GM18951 (cell line): ENCODE measurements at regions not wholly inside any gene's neighbourhood (a gene's known extent, or its start where the extent isn't known, plus 50 kb on each side); places are given as distances from the start of the nearest gene placed in this dataset.
"Not testable (repeated sequence)": the region's sequence is repeated elsewhere in the genome, so short reads cannot be mapped to it uniquely, and the experiment has no call there.

ENCODE experiments used
- POLR2A ChIP-seq: IDR thresholded peaks from 4 replicates; pipeline ENCODE4 v1.6.1; 2011; ENCODE audit warnings: mild to moderate bottlenecking; ENCODE audit not compliant: insufficient read length, insufficient read depth; ENCODE audit errors: extremely low read depth
- in situ Hi-C: fragments of 300-500 bp; cut with MboI; formaldehyde crosslinking; loops from one replicate; pipeline ENCODE4 v1.12.0; 2022; ENCODE audit warnings: low sequenced_read_pairs, mixed read lengths, inconsistent platforms; ENCODE audit not compliant: unreplicated experiment

DNA sequence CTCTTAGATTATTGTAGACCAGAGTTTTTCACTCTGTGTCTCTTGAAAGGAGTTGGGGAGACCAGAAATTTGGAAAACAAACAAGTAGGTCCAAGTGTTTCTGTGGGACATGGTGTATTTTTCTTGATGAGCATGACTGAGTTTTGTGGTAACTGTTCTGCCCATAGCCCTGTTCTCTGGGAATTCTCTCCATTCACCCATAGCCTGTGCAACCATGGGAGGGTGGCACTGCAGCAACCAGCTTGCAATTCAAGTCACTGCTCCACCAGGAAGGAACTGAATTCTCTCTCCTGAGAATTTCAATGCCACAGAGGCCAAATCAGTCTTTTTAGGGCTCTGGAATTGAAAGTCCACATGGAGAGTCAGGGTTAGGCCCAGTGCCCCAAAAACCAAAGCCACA, 475.3 kb upstream of the TRPC7 start:
- in situ Hi-C loops, result no loop called here
- TF ChIP-seq POLR2A, result no peak

DNA sequence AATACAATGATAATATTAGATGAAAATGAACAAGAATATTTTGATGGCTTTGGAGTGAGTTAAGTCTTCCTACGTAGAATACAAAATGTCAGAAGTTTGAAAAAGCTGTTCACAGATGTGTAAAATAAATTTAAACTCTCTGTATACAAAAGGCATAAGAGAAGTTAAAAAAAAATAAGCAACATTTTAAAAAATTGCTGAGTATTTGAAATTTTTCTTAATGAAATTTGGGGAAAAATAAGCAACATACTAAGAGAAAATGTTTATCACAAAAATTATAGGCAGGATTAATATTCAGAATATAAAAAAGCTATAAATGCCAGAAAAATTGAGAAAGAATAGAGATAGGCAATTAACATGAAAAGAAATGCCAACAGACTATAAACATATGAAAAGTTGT, 470.7 kb upstream of the TRPC7 start:
- in situ Hi-C loops, result no loop called here
- TF ChIP-seq POLR2A, result no peak

DNA sequence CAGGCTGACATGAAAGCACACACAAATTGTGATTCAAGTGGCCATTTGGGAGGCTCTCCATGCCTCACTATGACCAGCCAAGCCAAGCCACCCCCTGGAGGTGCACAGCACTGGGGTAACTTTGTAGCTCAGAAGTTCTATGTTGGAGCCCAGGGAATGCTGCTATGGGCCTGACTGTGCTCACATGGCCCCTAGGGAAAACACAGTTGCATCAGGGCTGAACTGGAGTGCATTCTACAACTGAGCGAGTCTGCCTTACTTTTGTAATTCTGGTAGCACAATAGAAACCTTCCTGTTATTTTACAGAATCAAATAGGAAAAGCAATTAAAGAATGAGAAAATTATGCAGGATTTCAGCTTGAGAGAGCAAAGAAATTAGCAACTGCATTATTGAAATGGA, 455.5 kb upstream of the TRPC7 start:
- in situ Hi-C loops, result no loop called here
- TF ChIP-seq POLR2A, result no peak

DNA sequence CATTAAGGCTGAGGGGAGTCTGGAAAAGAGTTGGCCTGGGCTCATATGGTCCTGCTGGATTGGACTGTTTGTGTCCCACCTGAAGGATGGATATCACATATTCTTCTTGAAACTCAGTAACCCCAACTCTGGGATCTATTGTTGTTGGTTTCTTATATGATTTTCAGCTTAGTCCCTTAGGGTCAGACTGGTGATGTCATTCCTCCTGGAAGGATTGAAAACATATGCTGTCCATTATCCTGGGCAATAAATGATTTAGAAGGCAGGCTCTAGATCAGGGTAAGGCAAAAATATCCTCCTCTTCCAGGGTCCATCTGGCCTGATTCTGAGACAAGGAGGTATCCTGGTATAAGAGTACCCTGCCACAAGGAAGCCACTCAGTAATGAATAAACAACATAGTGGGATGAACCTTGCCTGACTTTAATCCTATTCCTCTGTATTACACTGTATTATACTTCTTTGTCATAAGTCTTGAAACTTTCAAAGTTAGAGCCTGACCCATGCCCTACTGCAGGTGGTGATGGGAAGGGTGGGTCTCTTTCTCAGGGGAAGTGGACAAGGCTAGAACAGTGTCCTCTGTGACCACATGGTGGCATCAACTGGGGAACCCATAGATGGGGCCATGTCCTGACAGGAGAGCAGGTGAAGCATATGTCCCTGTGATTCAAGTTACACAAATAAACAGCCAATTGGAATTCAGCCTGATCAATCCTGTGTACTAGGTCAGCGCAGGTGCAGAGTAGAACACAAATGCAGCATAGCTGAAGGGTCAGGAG, 454.4 kb upstream of the TRPC7 start:
- in situ Hi-C loops, result no loop called here

DNA sequence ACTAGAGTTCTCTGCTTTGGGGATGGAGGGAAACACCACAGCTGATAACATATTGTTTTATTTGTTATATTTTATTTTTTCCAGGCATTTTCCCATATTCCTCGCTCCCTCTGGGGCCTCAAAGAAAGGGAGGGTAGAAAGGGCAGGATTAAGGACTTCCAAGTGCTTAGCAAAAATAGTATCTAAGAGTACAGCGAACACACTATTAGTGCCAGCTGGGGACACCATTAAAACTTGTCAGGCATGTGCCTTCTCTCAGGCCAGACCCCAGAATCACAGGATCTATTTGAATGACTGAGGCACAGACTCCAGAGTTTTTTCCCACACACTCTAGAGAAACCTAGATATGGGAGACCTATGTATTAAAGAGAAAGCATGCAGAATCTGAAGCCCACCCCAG, 451.0 kb upstream of the TRPC7 start:
- in situ Hi-C loops, result no loop called here
- no peak for TF ChIP-seq POLR2A

More for the DNA sequence above, 454.4 kb upstream of the TRPC7 start:
- no peak for TF ChIP-seq POLR2A

DNA sequence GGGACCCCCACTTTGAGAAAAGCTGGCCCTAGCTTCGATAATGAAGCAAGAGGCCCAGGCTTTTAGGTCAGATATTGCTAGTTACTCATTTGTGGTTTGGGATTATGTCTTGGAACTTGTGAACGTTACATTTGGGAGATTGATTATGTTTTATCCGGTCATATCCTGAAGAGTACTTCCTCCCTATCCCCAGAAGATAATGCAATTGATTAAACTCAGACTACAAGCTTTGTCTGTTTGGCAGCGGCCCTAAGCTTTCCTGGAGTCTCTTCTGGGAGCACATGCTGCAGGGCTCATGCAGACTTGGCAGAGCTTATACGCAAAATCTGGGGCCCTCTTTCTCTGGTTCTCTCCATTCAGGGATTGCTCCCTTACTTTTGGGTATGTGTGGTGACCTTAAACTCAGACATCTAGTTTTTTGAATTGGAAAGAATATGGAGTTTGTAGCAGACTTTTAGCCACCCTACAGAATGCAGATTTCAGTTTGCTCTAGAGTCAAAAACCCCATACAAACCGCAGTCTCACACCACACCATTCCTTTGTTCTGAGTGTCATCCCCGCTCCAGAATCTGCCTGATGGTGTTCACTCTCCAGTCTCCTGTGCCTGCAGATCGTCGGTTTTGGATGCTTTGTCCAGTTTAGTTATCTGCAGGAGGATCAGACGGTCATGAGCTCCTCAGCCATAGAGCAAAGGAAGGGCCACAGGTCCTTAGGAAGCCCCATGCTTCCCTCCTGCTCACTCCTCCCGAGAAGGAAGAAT, 449.5 kb upstream of the TRPC7 start:
- no peak for TF ChIP-seq POLR2A
- in situ Hi-C loops, result no loop called here

DNA sequence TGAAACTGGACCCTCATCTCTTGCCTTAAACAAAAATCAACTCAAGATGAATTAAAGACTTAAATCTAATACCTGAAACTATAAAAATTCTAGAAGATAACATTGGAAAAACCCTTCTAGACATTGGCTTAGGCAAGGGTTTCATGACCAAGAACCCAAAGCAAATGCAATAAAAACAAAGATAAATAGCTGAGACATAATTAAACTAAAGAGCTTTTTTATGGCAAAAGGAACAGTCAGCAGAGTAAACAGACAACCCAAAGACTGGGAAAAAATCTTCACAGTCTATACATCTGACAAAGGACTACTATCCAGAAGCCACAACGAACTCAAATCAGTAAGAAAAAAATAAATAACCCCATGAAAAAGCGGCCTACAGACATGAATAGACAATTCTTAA, 446.9 kb upstream of the TRPC7 start:
- in situ Hi-C loops, result not testable (repeated sequence)

DNA sequence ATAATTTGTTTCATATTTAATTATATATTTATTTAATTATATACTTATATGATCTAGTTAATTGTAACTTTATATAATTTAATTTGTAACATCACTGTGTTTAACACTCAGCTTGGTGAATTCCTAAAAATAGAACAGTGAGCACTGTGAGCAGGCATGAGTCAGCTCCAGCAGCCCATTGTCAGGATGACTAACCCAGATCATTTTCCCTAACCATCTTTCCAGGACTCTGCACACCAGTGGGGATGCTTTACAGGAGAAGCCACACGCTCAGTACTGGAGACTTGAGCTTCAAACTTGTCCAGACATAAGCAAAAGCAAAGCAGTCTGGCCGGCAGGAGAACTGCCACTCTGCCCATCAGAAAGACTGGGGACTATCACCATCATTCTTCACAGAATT, 446.2 kb upstream of the TRPC7 start:
- in situ Hi-C loops, result no loop called here
- no peak for TF ChIP-seq POLR2A

DNA sequence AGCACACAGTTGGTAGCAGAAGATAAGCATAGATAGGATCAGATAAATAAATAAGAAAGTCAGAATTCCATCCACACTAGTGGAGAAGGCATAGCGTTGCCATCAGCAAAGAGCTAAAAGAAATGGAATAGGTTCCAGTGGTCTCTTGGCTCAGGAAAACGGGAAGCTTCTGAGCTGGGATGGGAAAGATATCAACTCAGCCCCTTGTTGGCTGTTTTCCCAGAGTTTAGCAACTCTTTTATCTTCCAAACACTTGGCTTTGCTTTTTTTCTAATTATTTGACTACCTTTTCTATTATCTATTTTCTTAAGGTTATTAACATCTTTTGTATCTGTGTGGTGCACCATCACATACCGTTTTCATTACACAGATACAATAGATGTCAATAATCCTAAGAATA, 445.7 kb upstream of the TRPC7 start:
- TF ChIP-seq POLR2A, result no peak
- in situ Hi-C loops, result no loop called here

DNA sequence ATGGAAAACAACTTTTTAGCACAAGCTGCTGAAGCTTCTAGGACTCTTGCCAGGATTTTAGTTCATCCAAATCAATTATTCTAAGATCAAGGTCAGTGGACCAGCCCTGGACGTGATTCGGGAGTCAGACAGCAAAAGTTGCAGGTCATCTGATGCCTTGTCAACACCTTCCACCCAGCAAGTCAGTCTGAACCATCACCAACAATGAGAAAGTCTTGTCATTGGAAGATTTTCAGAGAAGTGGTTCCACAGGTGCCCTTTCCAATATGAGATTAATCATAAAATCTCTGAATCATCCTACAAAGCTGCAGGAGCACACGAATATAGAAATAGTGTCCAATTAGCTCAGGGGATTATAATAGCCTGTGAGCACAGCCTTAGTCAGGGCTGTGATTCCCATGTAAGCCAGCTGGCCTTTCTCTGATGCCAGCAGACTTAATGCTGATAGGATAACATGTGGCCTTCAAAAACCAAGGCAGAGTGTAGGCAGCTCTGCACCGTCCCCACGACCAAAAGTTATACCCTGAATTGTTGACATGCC, 445.0 kb upstream of the TRPC7 start:
- TF ChIP-seq POLR2A, result no peak
- in situ Hi-C loops, result no loop called here

DNA sequence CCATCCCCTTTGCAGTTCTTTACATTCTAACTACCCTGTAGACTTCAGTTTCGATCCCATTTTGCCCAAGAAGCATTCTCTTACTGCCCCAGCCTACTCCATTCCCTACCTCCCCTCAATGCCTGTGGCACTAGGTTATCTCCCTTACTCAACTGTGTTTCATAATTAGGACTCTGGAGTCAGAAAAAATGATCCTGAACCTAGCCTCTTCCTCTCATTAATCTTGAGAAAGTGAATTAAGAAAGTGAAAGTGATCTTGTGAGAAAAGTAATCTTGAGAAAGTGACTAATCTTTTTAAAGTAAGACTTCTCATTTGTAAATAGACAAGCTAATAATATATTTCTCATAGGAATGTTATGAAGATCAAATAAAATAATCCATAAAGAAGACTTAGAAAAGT, 444.0 kb upstream of the TRPC7 start:
- in situ Hi-C loops, result no loop called here
- no peak for TF ChIP-seq POLR2A

DNA sequence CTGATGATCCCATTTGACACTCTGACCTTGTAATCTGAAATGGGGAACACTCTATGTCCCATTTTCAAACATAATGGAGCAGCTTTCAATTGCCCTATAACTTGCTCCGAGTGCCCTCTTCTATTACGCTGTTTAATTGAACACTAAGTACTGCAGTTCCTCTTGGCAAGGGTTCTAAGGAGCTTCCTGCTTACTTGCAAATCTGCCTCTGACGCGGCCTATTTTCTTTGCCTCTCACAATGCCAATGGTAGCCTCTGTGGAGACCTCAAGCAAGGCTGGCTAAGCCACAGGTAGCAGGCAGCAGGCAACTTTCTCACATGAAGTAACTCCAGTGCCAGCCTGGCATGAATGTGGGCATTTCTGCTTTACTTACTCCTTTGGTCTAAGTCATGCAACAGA, 443.4 kb upstream of the TRPC7 start:
- TF ChIP-seq POLR2A, result no peak
- in situ Hi-C loops, result no loop called here

DNA sequence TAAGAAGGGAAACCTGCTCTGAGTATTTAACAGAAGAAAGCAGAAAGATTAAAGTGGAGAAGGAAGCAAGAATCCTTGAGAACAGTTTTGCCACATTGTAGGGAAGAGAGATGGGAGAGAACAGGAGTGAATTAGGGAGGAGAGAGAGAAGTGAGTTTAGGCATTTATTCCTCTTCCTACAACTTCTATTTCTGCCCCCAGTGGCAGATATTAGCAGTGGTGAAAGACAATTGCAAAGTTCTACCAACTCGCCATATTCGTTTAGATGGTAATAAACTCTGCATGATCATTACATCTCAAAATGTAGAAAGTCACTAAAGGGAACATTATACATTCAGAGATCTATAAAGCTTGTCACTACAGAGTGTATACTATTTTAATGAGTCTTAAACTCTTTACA, 440.1 kb upstream of the TRPC7 start:
- in situ Hi-C loops, result no loop called here
- no peak for TF ChIP-seq POLR2A

DNA sequence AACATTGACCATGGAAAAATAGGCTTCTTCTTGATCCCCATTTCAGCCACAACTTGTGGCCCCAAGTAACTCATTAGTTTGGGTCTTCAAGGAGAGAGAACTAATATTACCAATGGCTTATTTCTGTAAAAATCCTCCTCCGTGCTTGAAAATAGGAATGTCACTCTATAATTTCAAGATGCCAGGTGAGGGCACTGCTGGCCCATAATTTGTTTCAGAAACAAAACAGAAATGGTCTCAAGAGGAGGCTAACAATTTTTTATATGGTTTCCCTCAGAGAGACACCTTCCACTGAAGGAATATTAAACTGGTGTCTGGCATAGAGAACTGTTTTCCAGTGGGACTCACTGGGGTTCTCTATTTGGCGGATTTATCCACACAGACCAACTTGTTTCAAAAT, 437.0 kb upstream of the TRPC7 start:
- in situ Hi-C loops, result no loop called here
- TF ChIP-seq POLR2A, result no peak
